A549 (cell line): ENCODE measurements at regions not wholly inside any gene's neighbourhood (a gene's known extent, or its start where the extent isn't known, plus 50 kb on each side); places are given as distances from the start of the nearest gene placed in this dataset.

Source experiments
- ATAC-seq, 2 experiments: fragments of 200-7000 bp in 1 of 2; fragments of >200 bp in 1 of 2; cut with Nextera tagmentation in 1 of 2; cut with Tn5 transposase in 1 of 2; 3 replicates each; pipeline versions ENCODE4 v1.8.0 to v1.9.1; 2018 to 2020; ENCODE audit warnings: mild to moderate bottlenecking in 1 of 2, moderate library complexity in 1 of 2
- CTCF ChIA-PET: fragments of 300-600 bp; sonication (Branson Sonifier 250); formaldehyde crosslinking; extraction: SDS; loops from one replicate; lab custom pipeline; 2021; ENCODE audit warnings: antibody characterized with exemption, inconsistent platforms; lab: Yijun Ruan, JAX
- POLR2A ChIA-PET: fragments of 350-600 bp; formaldehyde crosslinking; extraction: SDS; loops from one replicate; lab custom pipeline; 2021; ENCODE audit warnings: antibody characterized with exemption, inconsistent platforms; lab: Yijun Ruan, JAX
- DNase-seq, 2 experiments: peaks; one replicate each; pipeline versions ENCODE4 v3.0.0 to v3.0.0-alpha.2; 2011 to 2016; ENCODE audit warnings: low read depth in 1 of 2, low spot score in 1 of 2
- FAIRE-seq: peaks from 2 replicates; lab custom pipeline; 2011; peaks lifted over from hg19 to GRCh38; lab: Jason Lieb, UNC
- H3K27ac ChIP-seq, 2 experiments: fragments of >200 bp; sonication (Bioruptor Twin); formaldehyde crosslinking; 3 replicates each; pipeline ENCODE4 v1.5.1; 2016 to 2017
- H3K4me1 ChIP-seq: fragments of >200 bp; sonication (Bioruptor Twin); formaldehyde crosslinking; 3 replicates; pipeline ENCODE4 v1.6.1; 2016
- H3K4me2 ChIP-seq: fragments of >200 bp; sonication (Bioruptor Twin); formaldehyde crosslinking; 3 replicates; pipeline ENCODE4 v1.6.1; 2016
- H3K4me3 ChIP-seq: fragments of >200 bp; sonication (Bioruptor Twin); formaldehyde crosslinking; 3 replicates; pipeline ENCODE4 v1.5.1; 2016
- H3K9me3 ChIP-seq: fragments of >200 bp; sonication (Bioruptor Twin); formaldehyde crosslinking; 3 replicates; pipeline ENCODE4 v1.6.1; 2016
- BHLHE40 ChIP-seq: IDR thresholded peaks from 2 replicates; pipeline ENCODE4 v1.6.1; 2012; ENCODE audit warnings: low read depth, low read length, inconsistent platforms
- CBX2 ChIP-seq: fragments of 200-600 bp; sonication (generic); IDR thresholded peaks from 2 replicates; pipeline ENCODE4 v1.6.1; 2016; ENCODE audit warnings: low read depth, mild to moderate bottlenecking, borderline replicate concordance
- CBX8 ChIP-seq: fragments of 200-600 bp; sonication (generic); IDR thresholded peaks from 2 replicates; pipeline ENCODE4 v1.6.1; 2016
- EP300 ChIP-seq, 2 experiments: fragments of >200 bp; sonication (Bioruptor Twin); formaldehyde crosslinking; IDR thresholded peaks; 2 replicates in 1 of 2; 3 replicates in 1 of 2; pipeline ENCODE4 v1.6.1; 2016 to 2017
- FOSB ChIP-seq: fragments of 250-450 bp; sonication (Bioruptor Pico); IDR thresholded peaks from 2 replicates; pipeline ENCODE4 v1.5.0; 2020; ENCODE audit warnings: mild to moderate bottlenecking, moderate library complexity
- FOSL2 ChIP-seq, 2 experiments: fragments of 450-650 bp in 1 of 2; fragments of >200 bp in 1 of 2; sonication (Bioruptor Twin) in 1 of 2; formaldehyde crosslinking; IDR thresholded peaks; 2 replicates each; pipeline versions ENCODE4 v1.5.0 to v1.6.1; 2016 to 2020; ENCODE audit warnings: mild to moderate bottlenecking in 1 of 2, moderate library complexity in 1 of 2
- GATA3 ChIP-seq: IDR thresholded peaks from 2 replicates; pipeline ENCODE4 v1.6.1; 2012; ENCODE audit warnings: borderline replicate concordance
- HOXA7 ChIP-seq: fragments of 250-450 bp; sonication (Bioruptor Pico); IDR thresholded peaks from 2 replicates; pipeline ENCODE4 v1.5.0; 2020; ENCODE audit warnings: mild to moderate bottlenecking, moderate library complexity
- HOXB5 ChIP-seq: fragments of 250-450 bp; sonication (Bioruptor Pico); IDR thresholded peaks from 2 replicates; pipeline ENCODE4 v1.5.0; 2020; ENCODE audit warnings: mild to moderate bottlenecking, moderate library complexity
- JUN ChIP-seq, 2 experiments: fragments of >200 bp; sonication (Bioruptor Twin); formaldehyde crosslinking; IDR thresholded peaks; 2 replicates in 1 of 2; 3 replicates in 1 of 2; pipeline ENCODE4 v1.6.1; 2016 to 2017
- JUNB ChIP-seq: fragments of >200 bp; sonication (Bioruptor Twin); formaldehyde crosslinking; IDR thresholded peaks from 2 replicates; pipeline ENCODE4 v1.6.1; 2016
- KDM1A ChIP-seq: fragments of 200-600 bp; sonication (generic); IDR thresholded peaks from 2 replicates; pipeline ENCODE4 v1.6.1; 2016; ENCODE audit warnings: low read depth, mild to moderate bottlenecking
- MAZ ChIP-seq: fragments of 150-350 bp; IDR thresholded peaks from 2 replicates; pipeline ENCODE4 v1.6.1; 2014; ENCODE audit warnings: antibody characterized with exemption, low read depth, low read length, borderline replicate concordance
- NFE2L2 ChIP-seq: fragments of 150-350 bp; conservative IDR thresholded peaks from 2 replicates; pipeline ENCODE4 v1.6.1; 2014; ENCODE audit warnings: low read length
- POLR2AphosphoS2 ChIP-seq: conservative IDR thresholded peaks from 2 replicates; pipeline ENCODE4 v1.6.1; 2012; ENCODE audit warnings: low read length, improper control_type of control experiment, inconsistent platforms
- RARB ChIP-seq: fragments of 250-450 bp; sonication (Bioruptor Pico); IDR thresholded peaks from 2 replicates; pipeline ENCODE4 v1.8.0; 2021; ENCODE audit warnings: mild to moderate bottlenecking, moderate library complexity
- RFX5 ChIP-seq: fragments of 450-650 bp; IDR thresholded peaks from 2 replicates; pipeline ENCODE4 v1.7.1; 2014; ENCODE audit warnings: antibody characterized with exemption, mild to moderate bottlenecking, moderate library complexity
- RNF2 ChIP-seq: fragments of 200-600 bp; sonication (generic); IDR thresholded peaks from 2 replicates; pipeline ENCODE4 v1.6.1; 2016; ENCODE audit warnings: low read depth, mild to moderate bottlenecking, antibody characterized with exemption, moderate library complexity, borderline replicate concordance
- ZC3H11A ChIP-seq: fragments of 450-650 bp; IDR thresholded peaks from 2 replicates; pipeline ENCODE4 v1.6.1; 2014; ENCODE audit warnings: antibody characterized with exemption, mild to moderate bottlenecking
- ZFP36 ChIP-seq: fragments of 450-650 bp; IDR thresholded peaks from 2 replicates; pipeline ENCODE4 v1.6.1; 2014; ENCODE audit warnings: borderline replicate concordance; ENCODE audit not compliant: partially characterized antibody
- ZSCAN20 ChIP-seq: fragments of 250-450 bp; sonication (Bioruptor Pico); IDR thresholded peaks from 2 replicates; pipeline ENCODE4 v1.8.0; 2022; ENCODE audit warnings: mild to moderate bottlenecking, moderate library complexity
- WGBS: methylation state at CpG from one replicate; pipeline ENCODE4 v1.1.6; 2017; ENCODE audit errors: missing lambda C conversion rate; 5-methylcytosine and 5-hydroxymethylcytosine counted together
- TF ChIP-seq, protein P1 (sequence below): IDR thresholded peaks from 2 replicates; pipeline ENCODE4 v1.6.1; 2012; ENCODE audit warnings: low read depth, borderline replicate concordance
- TF ChIP-seq, protein P2 (sequence below): fragments of 150-350 bp; IDR thresholded peaks from 2 replicates; pipeline ENCODE4 v1.6.1; 2014; ENCODE audit warnings: low read depth, mild to moderate bottlenecking, low read length
- TF ChIP-seq, protein P3 (sequence below): IDR thresholded peaks from 2 replicates; pipeline ENCODE4 v1.6.1; 2012
- TF ChIP-seq, protein P4 (sequence below): fragments of 250-450 bp; sonication (Bioruptor Pico); IDR thresholded peaks from 2 replicates; pipeline ENCODE4 v1.5.0; 2020; ENCODE audit warnings: low read depth, mild to moderate bottlenecking, moderate library complexity
- TF ChIP-seq, protein P5 (sequence below): fragments of >200 bp; sonication (Bioruptor Twin); formaldehyde crosslinking; IDR thresholded peaks from 2 replicates; pipeline ENCODE4 v1.6.1; 2016

DNA sequence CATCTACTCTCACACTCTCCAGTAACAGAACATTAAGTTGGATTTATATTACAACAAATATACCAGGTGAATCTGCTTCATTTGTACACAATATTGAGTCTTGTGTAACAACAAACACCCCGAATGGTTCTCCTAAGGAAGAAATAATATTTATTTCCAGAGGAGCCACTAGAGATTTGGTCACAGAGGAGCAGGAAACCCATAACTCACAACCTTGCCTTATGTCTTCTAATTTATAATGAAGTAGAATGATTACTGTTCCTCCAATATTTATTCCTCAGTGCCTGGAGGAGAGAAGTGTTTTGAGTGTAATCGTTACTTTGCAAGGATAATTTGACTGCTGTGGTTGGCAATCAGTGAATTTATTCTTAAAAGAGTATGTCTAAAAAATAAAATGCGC is 1243.7 kb upstream of the PCDH20 start (continued):
- TF ChIP-seq, protein P1, sequence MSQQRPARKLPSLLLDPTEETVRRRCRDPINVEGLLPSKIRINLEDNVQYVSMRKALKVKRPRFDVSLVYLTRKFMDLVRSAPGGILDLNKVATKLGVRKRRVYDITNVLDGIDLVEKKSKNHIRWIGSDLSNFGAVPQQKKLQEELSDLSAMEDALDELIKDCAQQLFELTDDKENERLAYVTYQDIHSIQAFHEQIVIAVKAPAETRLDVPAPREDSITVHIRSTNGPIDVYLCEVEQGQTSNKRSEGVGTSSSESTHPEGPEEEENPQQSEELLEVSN, result no peak
- no peak for TF ChIP-seq RNF2
- no peak for TF ChIP-seq RARB (CRISPR knock-in tag)
- TF ChIP-seq, protein P2, sequence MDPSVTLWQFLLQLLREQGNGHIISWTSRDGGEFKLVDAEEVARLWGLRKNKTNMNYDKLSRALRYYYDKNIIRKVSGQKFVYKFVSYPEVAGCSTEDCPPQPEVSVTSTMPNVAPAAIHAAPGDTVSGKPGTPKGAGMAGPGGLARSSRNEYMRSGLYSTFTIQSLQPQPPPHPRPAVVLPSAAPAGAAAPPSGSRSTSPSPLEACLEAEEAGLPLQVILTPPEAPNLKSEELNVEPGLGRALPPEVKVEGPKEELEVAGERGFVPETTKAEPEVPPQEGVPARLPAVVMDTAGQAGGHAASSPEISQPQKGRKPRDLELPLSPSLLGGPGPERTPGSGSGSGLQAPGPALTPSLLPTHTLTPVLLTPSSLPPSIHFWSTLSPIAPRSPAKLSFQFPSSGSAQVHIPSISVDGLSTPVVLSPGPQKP, result no peak

DNA sequence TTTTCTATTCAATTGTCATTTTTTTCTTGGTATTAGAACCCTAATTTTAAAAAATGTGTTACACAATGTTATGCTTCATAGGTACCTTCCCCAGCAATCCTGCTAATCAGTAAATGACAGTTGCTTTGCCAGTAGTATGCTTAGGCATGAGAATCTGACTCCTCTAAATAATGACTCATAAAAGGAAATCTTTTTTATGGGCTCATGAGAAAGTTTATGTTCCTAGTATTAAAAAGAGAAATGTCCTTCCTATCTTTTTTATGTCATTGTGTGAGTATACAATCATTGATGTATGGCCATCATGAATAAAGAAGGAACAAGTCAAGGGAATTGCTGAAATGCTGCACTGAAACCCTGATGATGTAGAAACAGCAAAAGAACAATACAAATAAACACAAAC is 1237.7 kb upstream of the PCDH20 start:
- POLR2A ChIA-PET, result no interaction called here
- Histone ChIP-seq H3K27ac (no peak overlapping the region), H3K9me3 (no peaks in the 10 kb centered on the region), H3K4me3 (no peak overlapping the region), H3K4me2 (no peak overlapping the region)
- ATAC-seq, result no peak
- no peak for DNase-seq
- CTCF ChIA-PET, result no interaction called here
- no peak for FAIRE-seq
- no peak for TF ChIP-seq JUNB
- TF ChIP-seq, all 56 proteins: peak for 0
- H3K4me1 ChIP-seq, result no peaks in the 10 kb centered on the region

DNA sequence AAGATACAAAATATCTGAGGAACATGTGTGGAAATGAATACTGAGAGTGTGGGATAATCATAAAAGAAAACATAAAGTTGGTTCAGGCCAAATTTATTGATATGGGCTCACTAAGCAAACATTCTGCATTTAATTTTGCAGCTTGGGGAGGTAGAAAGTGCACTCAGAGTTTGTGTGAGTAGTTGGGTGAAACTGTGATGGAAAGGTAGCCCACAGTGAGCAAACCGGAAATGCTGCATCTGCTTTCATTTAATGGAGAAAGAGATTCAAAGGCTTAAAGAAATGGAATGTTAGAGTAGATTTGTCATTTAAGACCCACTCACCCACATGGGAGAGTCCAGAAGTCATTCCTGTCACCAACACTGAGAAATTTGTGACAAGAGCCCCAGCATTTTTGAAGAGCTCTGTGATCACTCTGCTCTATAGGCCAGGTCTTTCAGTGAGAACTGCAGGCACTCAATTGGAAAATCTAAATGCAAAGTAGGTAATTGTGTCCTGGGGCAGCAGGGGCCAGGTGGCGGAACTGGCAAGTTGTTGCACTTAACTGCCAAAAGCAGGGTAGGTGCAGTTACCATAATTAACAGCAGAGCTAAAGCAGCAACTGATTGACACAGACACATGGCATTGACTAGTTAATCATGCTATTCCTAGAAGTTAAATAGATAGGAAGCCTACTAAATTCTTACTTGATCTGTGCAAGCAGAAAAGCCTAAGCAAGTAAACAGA is 1228.3 kb upstream of the PCDH20 start:
- no peak overlapping the region for H3K4me2 ChIP-seq
- WGBS, result 70% methylated on average over 2 of the region's 2 CpGs
- ChIA-PET CTCF (no interaction called here), POLR2A (no interaction called here)
- no peaks in the 10 kb centered on the region for H3K4me1 ChIP-seq
- H3K27ac ChIP-seq, result no peak overlapping the region
- FAIRE-seq (no peak), DNase-seq (no peak), ATAC-seq (no peak)
- H3K4me3 ChIP-seq, result no peak overlapping the region
- TF ChIP-seq NFE2L2 (no peak), ZC3H11A (no peak), RFX5 (no peak), HOXB5 (CRISPR knock-in tag) (no peak), ZSCAN20 (CRISPR knock-in tag) (no peak), FOSB (CRISPR knock-in tag) (no peak), MAZ (no peak), KDM1A (no peak), EP300 (IDR thresholded peaks at IDR 0.05) (no peak), BHLHE40 (no peak), CBX8 (no peak)
- TF ChIP-seq, protein P3, sequence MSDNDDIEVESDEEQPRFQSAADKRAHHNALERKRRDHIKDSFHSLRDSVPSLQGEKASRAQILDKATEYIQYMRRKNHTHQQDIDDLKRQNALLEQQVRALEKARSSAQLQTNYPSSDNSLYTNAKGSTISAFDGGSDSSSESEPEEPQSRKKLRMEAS, result no peak
- TF ChIP-seq, protein P4, sequence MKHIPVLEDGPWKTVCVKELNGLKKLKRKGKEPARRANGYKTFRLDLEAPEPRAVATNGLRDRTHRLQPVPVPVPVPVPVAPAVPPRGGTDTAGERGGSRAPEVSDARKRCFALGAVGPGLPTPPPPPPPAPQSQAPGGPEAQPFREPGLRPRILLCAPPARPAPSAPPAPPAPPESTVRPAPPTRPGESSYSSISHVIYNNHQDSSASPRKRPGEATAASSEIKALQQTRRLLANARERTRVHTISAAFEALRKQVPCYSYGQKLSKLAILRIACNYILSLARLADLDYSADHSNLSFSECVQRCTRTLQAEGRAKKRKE (CRISPR knock-in tag), result no peak
- 0 out of 3 replicates have a peak, but pooled peaks cover 9% of the 10 kb centered on the region for H3K9me3 ChIP-seq

DNA sequence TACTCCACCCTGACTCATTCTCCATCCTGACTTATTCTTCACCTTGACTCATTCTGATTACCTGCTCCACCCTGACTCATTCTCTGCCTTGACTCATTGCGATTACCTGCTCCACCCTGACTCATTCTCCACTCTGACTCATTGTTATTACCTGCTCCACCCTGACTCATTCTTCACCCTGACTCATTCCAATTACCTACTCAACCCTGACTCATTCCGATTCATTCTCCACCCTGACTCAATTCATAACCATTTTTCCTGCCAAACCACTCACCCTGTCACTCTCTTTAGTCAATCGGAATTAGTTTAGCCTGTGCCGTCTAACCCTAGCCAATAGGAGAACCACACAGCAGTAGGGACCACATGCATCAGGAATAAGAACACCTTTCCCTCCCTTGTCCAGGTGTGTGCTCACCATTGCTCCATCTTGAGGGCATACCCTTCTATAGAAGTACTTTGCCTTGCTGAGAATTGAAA is 1227.4 kb upstream of the PCDH20 start:
- ATAC-seq, result peak; percentile 83 to 98
- Histone ChIP-seq H3K9me3 (0 out of 3 replicates have a peak, but pooled peaks cover 9% of the 10 kb centered on the region), H3K4me3 (no peak overlapping the region), H3K27ac (no peak overlapping the region), H3K4me1 (no peaks in the 10 kb centered on the region), H3K4me2 (no peak overlapping the region)
- DNase-seq, result peak in 1 of 2 experiments; percentile 76
- TF ChIP-seq POLR2AphosphoS2 (no peak), RNF2 (no peak), JUN (IDR thresholded peaks at IDR 0.05) (peak; percentile 37 to 45; a peak in 2 of 5 replicates), FOSL2 (IDR thresholded peaks at IDR 0.05) (peak; percentile 97), FOSL2 (CRISPR knock-in tag; IDR thresholded peaks at IDR 0.05) (peak; percentile 90), JUNB (peak; percentile 97), ZFP36 (peak; percentile 57), HOXA7 (no peak), GATA3 (peak; percentile 54; the same call in 1 of the 2 replicates), CBX2 (no peak)
- TF ChIP-seq, protein P5, sequence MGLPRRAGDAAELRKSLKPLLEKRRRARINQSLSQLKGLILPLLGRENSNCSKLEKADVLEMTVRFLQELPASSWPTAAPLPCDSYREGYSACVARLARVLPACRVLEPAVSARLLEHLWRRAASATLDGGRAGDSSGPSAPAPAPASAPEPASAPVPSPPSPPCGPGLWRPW, result 0 out of 2 replicates have a peak, but pooled peaks have one; percentile 8
- 3% methylated on average over 4 of the region's 4 CpGs for WGBS
- no peak for FAIRE-seq
- POLR2A ChIA-PET, result no interaction called here
- CTCF ChIA-PET, result no interaction called here
